GM23338 (cell line): ENCODE measurements at regions not wholly inside any gene's neighbourhood (a gene's known extent, or its start where the extent isn't known, plus 50 kb on each side); places are given as distances from the start of the nearest gene placed in this dataset.

Source experiments
- ATAC-seq: fragments of 200-7000 bp; cut with Tn5 transposase; 3 replicates; pipeline ENCODE4 v1.9.1; 2020
- DNase-seq: peaks from one replicate; pipeline ENCODE4 v3.0.0-alpha.2; 2015; ENCODE audit warnings: low spot score
- H2AFZ ChIP-seq: fragments of 200-600 bp; sonication (generic); 2 replicates; pipeline ENCODE4 v1.8.0; 2016; ENCODE audit warnings: antibody characterized with exemption, mild to moderate bottlenecking, moderate library complexity
- H3F3A ChIP-seq: fragments of 200-600 bp; sonication (generic); replicated peaks from 2 replicates; pipeline ENCODE4 v1.8.0; 2017; ENCODE audit warnings: antibody characterized with exemption, mixed run types, low read depth
- H3K27ac ChIP-seq: fragments of 200-600 bp; sonication (generic); 2 replicates; pipeline ENCODE4 v1.6.1; 2016; ENCODE audit warnings: low read depth
- H3K27me3 ChIP-seq: fragments of 200-600 bp; sonication (generic); 2 replicates; pipeline ENCODE4 v1.8.0; 2016; ENCODE audit warnings: mild to moderate bottlenecking, mixed run types, moderate library complexity; ENCODE audit not compliant: insufficient read depth
- H3K36me3 ChIP-seq: fragments of 200-600 bp; sonication (generic); 2 replicates; pipeline ENCODE4 v1.8.0; 2016; ENCODE audit warnings: mild to moderate bottlenecking; ENCODE audit not compliant: insufficient read depth
- H3K4me1 ChIP-seq: fragments of 200-600 bp; sonication (generic); 2 replicates; pipeline ENCODE4 v1.8.0; 2016; ENCODE audit warnings: mild to moderate bottlenecking, moderate library complexity; ENCODE audit not compliant: insufficient read depth
- H3K4me2 ChIP-seq: fragments of 200-600 bp; sonication (generic); 2 replicates; pipeline ENCODE4 v1.7.1; 2017; ENCODE audit warnings: mixed run types
- H3K4me3 ChIP-seq: fragments of 200-600 bp; sonication (generic); 2 replicates; pipeline ENCODE4 v1.6.1; 2016; ENCODE audit warnings: mixed run types
- H3K79me2 ChIP-seq: fragments of 200-600 bp; sonication (generic); replicated peaks from 2 replicates; pipeline ENCODE4 v1.8.0; 2017; ENCODE audit warnings: mild to moderate bottlenecking; ENCODE audit not compliant: insufficient read depth
- H3K9me2 ChIP-seq: fragments of 200-600 bp; sonication (generic); 2 replicates; pipeline ENCODE4 v1.8.0; 2017; ENCODE audit not compliant: insufficient read depth
- H4K20me1 ChIP-seq: fragments of 200-600 bp; sonication (generic); replicated peaks from 2 replicates; pipeline ENCODE4 v1.8.0; 2017; ENCODE audit warnings: mild to moderate bottlenecking; ENCODE audit not compliant: insufficient read depth
- H3K27ac Mint-ChIP-seq: 2 replicates; pipeline ENCODE4 v1.8.0; 2020; ENCODE audit warnings: inconsistent platforms, mild to moderate bottlenecking, moderate library complexity, mixed read lengths
- H3K27me3 Mint-ChIP-seq: 3 replicates; pipeline ENCODE4 v1.8.0; 2022; ENCODE audit warnings: low read depth, mild to moderate bottlenecking, moderate library complexity, mixed read lengths, inconsistent platforms; ENCODE audit not compliant: insufficient read depth, poor library complexity
- H3K36me3 Mint-ChIP-seq: 3 replicates; pipeline ENCODE4 v1.8.0; 2021; ENCODE audit warnings: low read depth, mild to moderate bottlenecking, inconsistent platforms, moderate library complexity, mixed read lengths
- H3K4me1 Mint-ChIP-seq: 3 replicates; pipeline ENCODE4 v1.8.0; 2020; ENCODE audit warnings: mild to moderate bottlenecking, inconsistent platforms, mixed read lengths
- H3K4me3 Mint-ChIP-seq: 3 replicates; pipeline ENCODE4 v1.8.0; 2021; ENCODE audit warnings: moderate library complexity, mild to moderate bottlenecking, inconsistent platforms, mixed read lengths
- H3K9me3 Mint-ChIP-seq: 3 replicates; pipeline ENCODE4 v1.8.0; 2020; ENCODE audit warnings: moderate library complexity, mild to moderate bottlenecking, inconsistent platforms, mixed read lengths
- CREB1 ChIP-seq: fragments of 250-450 bp; sonication (Bioruptor Pico); IDR thresholded peaks from 2 replicates; pipeline ENCODE4 v1.5.0; 2020; ENCODE audit warnings: low read depth, mild to moderate bottlenecking, moderate library complexity
- EZH2 ChIP-seq: fragments of 200-600 bp; sonication (generic); IDR thresholded peaks from one replicate; pipeline ENCODE4 v1.8.0; 2017; ENCODE audit warnings: antibody characterized with exemption, mild to moderate bottlenecking, low read depth; ENCODE audit not compliant: unreplicated experiment
- EZH2phosphoT487 ChIP-seq: fragments of 200-600 bp; sonication (generic); IDR thresholded peaks from one replicate; pipeline ENCODE4 v1.8.1; 2018; ENCODE audit warnings: antibody characterized with exemption; ENCODE audit not compliant: unreplicated experiment
- JUNB ChIP-seq: IDR thresholded peaks from one replicate; pipeline ENCODE4 v1.6.1; 2016; ENCODE audit warnings: antibody characterized with exemption; ENCODE audit not compliant: unreplicated experiment
- NANOG ChIP-seq: IDR thresholded peaks from 2 replicates; pipeline ENCODE4 v1.6.1; 2016; ENCODE audit warnings: antibody characterized with exemption, borderline replicate concordance
- POLR2AphosphoS5 ChIP-seq: IDR thresholded peaks from 2 replicates; pipeline ENCODE4 v1.6.1; 2016; ENCODE audit warnings: antibody characterized with exemption, low read depth
- STAT1 ChIP-seq: IDR thresholded peaks from one replicate; pipeline ENCODE4 v1.6.1; 2016; ENCODE audit warnings: antibody characterized with exemption; ENCODE audit not compliant: unreplicated experiment
- ZNF331 ChIP-seq: fragments of 250-450 bp; sonication (Bioruptor Pico); IDR thresholded peaks from 2 replicates; pipeline ENCODE4 v1.5.0; 2020; ENCODE audit warnings: low read depth, mild to moderate bottlenecking, moderate library complexity
- ZNF462 ChIP-seq: fragments of 250-450 bp; sonication (Bioruptor Pico); IDR thresholded peaks from 2 replicates; pipeline ENCODE4 v1.5.0; 2020; ENCODE audit warnings: mild to moderate bottlenecking, moderate library complexity

- TF ChIP-seq ZNF462 (CRISPR knock-in tag) (no peak), EZH2 (no peak), CREB1 (CRISPR knock-in tag) (no peak), STAT1 (no peak), EZH2phosphoT487 (no peak), ZNF331 (CRISPR knock-in tag) (no peak), JUNB (no peak), NANOG (no peak), POLR2AphosphoS5 (no peak)
Observed at GRCh38 chr4:19256823-19257222, 994.9 kb upstream of the SLIT2 start (continued).

- H3K9me2 ChIP-seq, result 0 out of 2 replicates have a peak, but pooled peaks cover 15% of the 10 kb centered on the region
- H3K36me3 ChIP-seq, result 0 out of 2 replicates have a peak, but pooled peaks cover 8% of the 10 kb centered on the region
- no peak overlapping the region for H3K4me2 ChIP-seq
- no peaks in the 10 kb centered on the region for H3K27me3 ChIP-seq
- no peaks in the 10 kb centered on the region for H4K20me1 ChIP-seq
- no peaks in the 10 kb centered on the region for H3K4me1 ChIP-seq
- H3K27ac ChIP-seq, result no peak overlapping the region
- TF ChIP-seq ZNF462 (CRISPR knock-in tag), result no peak
- no peaks in the 10 kb centered on the region for H3K4me1 Mint-ChIP-seq
- no peaks in the 10 kb centered on the region for H3F3A ChIP-seq
- H3K4me3 ChIP-seq, result no peak overlapping the region
- H3K4me3 Mint-ChIP-seq, result no peak overlapping the region
- H2AFZ ChIP-seq, result no peak overlapping the region
- DNase-seq, result no peak
- H3K79me2 ChIP-seq, result no peaks in the 10 kb centered on the region
- H3K27ac Mint-ChIP-seq, result no peak overlapping the region
- ATAC-seq, result no peak
- peaks cover 4% of the 10 kb centered on the region for H3K27me3 Mint-ChIP-seq
- H3K36me3 Mint-ChIP-seq, result peaks cover 42% of the 10 kb centered on the region
- peaks cover 55% of the 10 kb centered on the region for H3K9me3 Mint-ChIP-seq
Observed at GRCh38 chr4:19254486-19254885, 997.2 kb upstream of the SLIT2 start.
